ENCODE measurements at regions not wholly inside any gene's neighbourhood (a gene's known extent, or its start where the extent isn't known, plus 50 kb on each side); places are given as distances from the start of the nearest gene placed in this dataset.
A peak's percentile ranks its signal among the peaks of the same experiment; 100 is the strongest.

DNA sequence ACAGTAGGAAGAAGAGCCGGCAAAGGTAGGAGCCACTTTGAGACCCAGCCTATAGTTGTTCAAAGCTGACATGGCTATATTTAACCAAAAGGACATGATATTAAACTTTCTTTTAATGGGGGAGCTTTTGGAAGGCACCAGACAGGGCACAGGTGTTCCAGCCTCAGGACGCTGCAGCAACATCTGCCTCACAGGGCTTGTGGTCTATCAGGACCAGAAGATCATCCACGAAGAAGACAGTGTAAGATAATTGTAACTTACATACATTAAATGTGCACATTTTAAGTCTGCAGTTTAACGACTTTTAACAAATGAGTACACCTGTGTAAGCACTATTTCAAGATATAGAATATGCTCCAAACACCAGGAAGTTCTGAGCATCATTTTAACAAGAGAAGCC is 168.2 kb upstream of the PMEPA1 start:
- DNase-seq (ENCODE audit: low spot score), result no peak

DNA sequence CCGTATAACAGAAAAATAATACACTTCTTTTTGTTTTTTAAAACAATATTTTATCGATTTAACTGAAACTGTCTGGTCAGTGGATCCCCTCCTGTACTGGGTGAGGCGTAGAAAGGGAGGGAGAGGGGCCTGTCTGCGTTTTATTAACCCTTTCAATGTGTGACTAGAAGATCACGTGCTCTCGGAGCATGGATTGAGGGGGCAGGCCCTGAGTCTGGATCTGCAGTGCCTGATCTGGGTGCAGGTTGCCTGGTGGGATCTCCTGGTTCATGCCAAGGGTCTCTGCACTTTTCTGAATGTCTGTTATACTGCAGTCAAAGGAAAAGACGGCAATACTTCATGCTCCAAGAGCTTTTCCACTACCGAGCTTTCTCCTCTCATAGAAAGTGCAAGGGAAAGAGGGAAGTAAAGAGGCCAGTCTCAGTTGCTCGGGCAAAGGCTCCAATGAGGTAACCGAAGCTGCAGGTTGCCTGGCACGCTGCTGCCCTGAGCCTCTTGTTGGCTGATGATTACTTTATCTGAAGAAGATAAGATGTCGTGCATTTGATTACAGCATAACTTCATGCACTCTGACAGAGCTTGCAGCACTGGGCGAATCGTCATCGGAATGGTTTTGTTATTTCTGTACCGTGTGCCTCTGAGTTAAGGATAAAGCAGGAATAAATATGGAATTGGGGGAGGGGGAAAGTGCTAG is 167.5 kb upstream of the PMEPA1 start:
- DNase-seq (ENCODE audit: low spot score), result peak; percentile 47

DNA sequence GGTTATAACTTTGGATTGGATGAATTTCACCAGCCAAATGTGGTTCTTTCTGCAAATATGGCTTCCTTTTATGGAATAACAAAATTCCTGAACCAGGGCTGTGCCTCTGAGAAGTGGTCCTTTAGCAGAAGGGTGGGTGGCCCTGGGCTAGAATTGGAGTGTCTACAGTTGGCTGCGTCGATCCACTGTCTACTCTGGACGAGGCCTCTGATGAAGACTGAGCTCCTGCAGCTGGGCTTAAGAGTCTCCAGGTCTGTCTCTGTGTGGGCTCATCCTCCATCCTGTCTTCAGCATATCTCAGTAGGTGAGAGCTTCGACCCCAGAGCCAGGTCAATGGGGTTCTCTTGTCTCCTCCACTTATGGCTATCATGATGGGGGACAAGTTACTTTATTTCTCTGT is 166.3 kb upstream of the PMEPA1 start:
- peak; percentile 30 for DNase-seq (ENCODE audit: low spot score)

DNA sequence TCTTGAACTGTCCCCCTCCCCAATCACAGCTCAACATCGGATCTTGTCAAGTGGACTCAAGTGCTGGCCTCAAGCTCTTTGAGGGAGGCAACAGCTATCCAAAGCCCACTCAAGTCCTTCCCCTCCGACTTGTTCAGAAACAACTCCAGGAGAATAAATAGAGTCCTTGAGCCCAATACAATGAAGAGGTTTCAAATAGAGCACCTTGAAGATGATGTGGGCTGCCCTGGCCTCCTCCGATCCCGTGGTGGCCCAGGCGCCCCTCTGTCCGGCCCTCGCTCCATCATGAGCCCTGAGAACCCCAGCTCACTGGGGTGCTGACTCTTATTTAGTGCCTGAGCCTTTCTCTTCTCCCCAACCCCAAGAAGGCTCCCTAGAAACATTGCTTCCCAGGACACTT is 164.3 kb upstream of the PMEPA1 start:
- DNase-seq (ENCODE audit: low spot score), result no peak

DNA sequence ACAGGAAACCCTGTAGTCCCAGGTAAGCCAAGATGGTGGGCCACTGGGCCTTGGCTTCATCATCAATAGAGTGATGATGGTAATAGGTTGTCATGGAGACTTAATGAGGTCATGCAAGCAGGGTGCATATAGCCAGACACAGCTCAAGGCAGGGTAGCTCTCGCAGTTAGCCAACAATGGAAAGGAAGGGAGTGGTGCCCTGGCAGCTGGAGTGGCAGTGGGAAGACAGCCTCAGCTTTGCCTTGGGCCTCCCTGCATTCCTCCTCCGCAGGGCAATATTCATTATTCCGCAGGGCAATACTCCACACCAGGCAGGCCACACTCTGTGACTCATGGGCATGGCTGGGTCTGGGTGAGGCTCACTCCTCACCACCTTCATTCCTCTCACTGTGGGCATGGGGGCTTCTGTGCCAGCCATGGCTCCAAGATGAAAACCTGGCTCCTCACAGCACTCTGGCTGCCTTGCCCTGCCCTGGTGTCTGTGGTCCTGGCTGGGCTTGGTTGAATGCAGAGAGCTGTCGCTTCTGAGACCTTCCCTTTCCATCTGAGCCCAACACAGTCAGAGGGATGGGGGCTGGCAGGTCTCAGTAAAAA is 163.1 kb upstream of the PMEPA1 start:
- no peak for DNase-seq (ENCODE audit: low spot score)

DNA sequence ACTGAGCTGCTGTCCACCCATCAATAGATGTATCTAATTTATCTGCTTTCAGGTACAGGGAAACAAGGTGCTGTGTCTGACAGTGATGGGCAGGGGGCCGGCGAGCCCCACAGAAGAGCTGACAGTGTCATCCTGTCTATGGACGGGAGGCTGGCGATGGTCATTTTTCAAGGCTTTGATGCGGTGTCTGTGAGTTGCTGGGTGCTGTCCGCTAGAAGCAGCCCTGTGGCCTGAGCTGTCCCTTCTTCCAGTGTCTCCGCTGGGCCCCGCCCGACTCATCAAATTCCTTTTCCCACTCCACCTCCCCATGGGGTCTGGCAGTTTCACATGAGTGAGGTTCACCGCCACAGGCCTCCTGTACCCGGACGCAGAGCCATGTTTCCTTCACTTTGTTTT is 161.4 kb upstream of the PMEPA1 start:
- peak; percentile 51 for DNase-seq (ENCODE audit: low spot score)

DNA sequence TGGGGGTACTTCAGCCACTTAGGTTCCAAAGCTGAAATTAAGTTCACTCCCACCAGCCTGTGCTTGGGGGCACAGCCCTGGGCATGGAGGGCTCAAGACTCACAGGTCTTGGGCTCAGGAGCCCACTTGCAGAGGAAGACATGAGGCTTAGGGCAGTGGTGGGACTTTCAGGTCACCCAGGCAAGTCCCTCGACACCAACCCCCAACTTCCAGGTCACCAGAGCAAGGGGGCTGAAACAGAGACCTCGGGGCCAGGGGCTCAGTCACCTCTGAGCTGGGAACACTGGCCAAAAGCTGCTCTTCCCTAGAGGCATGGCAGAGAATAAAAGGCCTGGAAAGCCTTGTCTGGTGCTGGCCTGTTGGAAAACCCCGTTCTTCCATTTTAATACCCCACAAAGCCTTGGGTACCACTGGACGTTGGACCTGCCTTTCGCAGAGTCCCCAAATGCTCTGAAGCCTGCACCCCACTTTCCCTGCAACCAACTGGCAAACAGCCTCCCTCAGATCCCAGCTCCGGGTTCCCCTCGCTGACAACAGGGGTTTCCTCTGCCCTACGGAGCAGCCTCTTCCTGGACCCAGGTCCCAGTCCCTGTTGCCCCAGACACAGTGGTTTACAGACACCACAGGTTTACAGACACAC is 160.9 kb upstream of the PMEPA1 start:
- peak; percentile 38 for DNase-seq (ENCODE audit: low spot score)

DNA sequence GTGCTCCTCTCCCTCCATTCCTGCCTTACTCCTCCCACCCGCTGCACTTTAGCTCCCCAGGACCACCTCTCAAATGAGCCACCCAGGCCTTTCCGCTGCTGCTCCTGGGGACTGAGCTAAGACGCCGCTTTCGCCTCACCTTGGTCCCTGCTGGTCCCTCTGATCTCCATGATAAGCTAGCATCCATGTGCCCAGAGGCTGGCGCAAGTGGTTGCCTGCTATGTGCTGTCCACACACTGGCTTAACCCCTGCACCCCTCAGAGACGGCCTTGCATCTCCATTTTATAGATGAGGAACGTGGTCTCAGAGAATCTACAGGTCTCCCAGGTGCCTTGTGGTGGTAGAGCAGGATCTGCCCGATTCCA is 160.1 kb upstream of the PMEPA1 start:
- DNase-seq (ENCODE audit: low spot score), result peak; percentile 37

DNA sequence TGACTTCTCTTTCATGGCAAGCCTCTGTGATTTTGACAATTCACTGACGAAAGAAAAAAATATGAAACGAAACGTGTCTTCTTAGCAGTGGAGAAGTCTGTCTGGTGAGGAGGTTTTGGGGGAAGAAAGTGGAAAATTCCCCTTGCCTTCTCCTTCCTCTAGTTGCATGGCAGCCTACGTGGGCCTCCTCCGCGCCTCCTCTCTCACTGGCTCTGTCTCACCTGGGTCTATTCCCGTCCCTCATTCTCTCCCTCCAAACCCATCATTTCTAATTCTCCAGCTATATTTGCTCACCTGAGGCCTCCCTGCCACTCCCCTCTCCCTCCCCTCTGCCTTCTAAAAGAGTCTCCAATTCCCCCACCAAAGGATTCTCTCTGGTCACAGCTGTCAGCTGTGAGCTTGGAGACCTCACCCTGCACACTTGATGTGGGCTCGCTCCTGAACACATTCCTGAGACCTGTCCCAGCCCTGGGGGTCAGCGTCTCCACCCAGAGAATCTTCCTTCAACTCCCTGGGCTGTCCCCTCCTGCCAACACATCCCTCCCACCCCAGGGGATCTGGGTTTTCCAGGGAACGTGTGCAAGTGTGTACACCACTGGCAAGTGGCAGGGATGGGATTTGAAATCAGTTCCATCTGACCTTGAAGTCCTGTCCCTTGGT is 159.6 kb upstream of the PMEPA1 start:
- DNase-seq (ENCODE audit: low spot score), result peak; percentile 20

DNA sequence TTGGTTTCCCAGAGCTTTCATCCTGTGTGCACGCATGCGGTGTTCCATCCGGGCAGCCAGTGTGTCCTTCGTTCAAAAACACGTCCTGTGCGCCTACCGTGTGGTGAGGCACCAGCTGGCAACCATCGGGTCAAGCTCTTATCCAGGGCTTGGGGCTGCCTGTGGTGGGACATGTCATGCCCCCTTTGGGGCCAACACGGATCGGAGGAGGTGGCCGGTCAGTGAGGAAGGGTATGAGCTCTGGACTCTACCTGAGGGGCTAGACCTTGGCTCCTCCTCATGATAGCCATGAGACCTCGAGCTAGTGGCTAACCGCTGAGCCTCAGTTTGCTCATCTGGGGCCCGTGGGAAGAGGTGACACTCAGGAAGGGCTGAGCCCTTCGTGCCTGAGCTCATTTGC is 158.5 kb upstream of the PMEPA1 start:
- DNase-seq (ENCODE audit: low spot score), result peak; percentile 30

DNA sequence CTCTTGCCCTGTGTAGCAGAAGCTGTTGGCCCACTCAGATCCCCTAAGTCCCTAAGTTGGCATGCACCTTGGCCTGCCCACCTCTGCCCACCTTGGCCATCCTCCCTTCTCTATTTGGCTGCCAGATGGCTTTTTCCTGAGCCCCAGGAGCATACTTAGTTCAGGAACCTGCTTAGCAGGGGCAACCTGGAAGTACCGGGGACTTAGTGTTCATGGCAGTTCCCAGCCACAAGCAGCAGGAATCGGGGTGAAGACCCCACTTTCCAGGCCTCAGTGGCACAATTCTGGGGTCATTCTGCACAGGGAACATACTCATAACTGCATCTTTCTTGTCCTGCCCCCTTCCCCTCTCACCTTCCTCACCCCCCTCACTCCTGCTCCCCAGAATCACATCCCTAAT is 158.0 kb upstream of the PMEPA1 start:
- peak; percentile 36 for DNase-seq (ENCODE audit: low spot score)

DNA sequence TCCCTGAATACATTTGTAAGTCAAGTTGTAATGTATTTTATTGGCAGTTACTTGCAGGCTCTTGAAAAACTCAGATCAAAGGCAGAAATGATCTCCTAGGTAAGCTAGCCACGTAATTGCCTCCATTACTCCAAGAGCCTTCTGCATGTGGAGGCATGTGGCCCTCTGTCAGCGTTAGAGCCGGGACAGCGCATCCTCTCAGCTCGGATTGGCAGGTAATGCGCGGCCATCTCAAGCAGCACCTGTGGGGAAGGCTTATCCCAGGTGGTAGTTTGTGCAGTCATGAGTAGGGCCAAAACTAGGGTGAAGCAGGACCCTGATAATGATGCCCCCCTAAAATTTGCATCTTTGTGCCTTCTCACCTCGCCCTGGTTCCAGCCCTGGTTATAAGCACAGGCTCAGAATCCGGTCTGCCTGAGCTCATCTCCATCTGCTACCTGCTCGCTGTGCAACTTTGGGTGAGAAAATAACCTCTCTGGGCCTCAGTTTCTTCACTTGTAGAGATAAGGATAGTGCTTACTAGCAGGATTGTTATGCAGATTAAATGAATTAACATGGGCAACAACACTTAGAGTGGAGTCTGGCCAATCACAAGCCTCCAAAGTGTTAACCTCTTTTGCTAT is 157.5 kb upstream of the PMEPA1 start:
- peak; percentile 22 for DNase-seq (ENCODE audit: low spot score)

DNA sequence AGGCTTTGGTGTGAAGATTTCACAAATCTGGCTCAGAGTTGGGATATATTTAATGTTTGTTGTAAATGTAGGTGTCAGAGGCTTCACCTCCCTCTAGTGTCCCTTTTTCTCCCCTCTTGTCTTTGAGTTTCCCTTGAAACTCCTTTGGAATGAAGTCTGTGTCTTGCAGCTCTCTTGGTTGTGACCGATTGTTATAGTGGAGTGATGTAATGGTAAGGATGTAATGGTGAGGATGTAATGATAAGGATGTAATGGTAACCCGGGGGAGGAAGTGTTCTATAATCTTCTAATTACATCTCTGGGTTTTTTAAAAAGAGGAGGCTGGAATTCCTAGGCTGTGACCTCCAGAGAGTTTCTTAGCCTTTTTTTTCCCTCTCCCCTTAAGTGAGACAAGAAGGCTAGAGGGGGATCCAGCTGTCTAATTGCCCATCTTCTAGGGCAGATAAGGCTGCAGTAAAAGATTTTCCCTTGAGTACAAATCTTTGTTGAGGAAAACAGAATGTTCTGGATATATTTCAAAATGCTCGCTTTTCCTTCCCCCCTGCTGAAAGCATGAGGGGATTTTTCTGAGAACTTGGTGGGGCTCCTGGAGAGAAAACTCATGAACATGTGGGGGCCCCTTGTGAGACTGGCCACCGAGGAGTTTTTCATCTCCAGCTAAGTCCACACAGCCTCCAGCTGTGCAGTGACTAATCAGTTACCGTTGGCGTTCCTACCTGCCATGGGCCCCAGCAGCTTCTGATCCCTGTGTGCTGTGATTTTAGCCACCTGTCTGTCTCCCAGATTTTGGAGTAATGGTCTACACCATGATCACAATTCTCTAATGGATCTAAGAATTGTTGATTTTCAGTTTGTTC is 156.7 kb upstream of the PMEPA1 start:
- DNase-seq (ENCODE audit: low spot score), result peak; percentile 46

DNA sequence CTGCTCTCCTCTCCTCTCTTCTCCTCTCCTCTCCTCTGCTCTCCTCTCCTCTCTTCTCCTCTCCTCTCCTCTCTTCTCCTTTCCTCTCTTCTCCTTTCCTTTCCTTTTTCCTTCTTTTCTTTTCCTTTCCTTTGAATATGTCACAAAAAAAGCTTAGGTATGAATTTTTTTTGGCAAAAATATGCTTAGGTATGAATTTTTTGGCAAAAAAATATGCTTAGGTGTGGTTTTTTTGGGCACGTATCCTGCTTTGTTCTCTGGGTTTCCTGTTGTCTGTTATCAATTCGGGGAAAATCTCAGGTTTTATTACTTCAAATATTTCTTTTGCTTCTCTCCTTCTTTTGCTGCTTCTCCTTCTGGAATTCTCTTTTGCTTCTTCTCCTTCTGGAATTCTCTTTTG is 155.5 kb upstream of the PMEPA1 start:
- no peak for DNase-seq (ENCODE audit: low spot score)

DNA sequence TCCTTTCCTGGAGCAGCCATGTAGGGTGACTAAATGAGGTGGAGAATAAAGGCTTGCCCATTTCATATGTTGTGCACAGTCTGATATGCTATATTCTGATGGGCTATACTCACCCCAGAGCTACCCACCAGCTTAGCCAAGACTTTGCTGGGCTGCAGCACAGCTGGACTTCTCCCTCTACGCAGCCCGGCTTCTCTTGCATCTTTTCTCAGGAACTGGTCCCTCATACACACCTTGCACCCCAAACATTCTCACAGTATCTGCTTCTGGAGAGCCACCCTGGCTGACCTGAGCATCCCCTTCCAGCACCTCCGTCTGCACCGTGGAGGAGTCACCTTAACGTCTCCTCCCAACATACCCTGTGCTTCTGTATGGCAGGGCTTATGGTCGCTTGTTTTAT is 150.8 kb upstream of the PMEPA1 start:
- DNase-seq (ENCODE audit: low spot score), result peak; percentile 31

DNA sequence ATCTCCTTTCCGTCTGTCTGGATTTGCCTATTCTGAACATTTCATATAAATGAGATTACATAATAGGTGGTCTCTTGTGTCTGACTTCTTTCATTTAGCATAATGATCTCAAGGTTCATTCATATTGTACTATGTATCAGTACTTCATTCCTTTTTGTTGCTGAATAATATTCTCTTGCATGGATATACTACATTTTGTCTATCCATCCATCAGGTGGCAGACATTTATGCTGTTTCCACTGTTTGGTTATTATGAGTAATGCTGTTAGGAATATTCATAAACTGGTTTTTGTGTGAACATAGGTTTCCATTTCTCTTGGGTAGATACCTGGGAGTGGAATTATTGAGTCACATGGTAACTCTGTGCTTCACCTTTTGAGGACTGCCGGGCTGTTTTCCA is 148.2 kb upstream of the PMEPA1 start:
- no peak for DNase-seq (ENCODE audit: low spot score)

DNA sequence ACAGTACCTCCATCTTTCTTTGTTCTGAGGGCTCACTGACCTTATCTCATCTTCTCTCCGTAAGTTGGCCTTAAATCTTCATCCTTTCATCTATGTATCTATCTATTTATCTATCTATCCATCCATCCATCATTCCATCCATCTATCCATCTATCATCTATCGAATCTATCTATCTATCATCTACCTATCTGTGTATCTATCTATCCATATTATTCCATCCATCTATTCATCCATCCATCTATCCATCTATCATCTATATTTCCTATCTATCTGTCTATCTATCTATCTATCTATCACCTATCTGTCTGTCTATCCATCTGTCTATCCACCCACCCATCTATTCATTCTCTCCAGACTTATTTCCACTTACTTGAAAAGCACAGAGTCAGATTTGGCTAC is 147.3 kb upstream of the PMEPA1 start:
- no peak for DNase-seq (ENCODE audit: low spot score)

DNA sequence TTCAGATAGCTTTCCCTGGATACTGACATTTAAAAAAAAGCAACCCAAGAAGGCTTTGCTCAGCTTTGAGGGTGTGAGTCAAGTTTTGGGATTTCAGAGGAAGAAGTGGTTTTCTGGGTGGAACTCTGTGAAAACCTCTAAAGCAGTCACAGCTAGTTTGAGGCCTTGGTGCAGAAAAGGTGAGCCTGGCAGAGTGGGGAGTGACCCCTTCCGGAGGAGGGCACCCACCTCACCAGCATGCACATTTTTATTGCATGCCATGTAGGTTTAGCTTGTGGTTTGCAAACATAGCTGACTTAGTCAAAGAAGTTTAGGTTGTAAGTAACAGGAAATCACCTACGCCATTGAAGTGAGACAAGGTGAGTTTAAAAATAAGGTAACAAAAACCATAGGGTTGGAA is 146.8 kb upstream of the PMEPA1 start:
- DNase-seq (ENCODE audit: low spot score), result no peak

DNA sequence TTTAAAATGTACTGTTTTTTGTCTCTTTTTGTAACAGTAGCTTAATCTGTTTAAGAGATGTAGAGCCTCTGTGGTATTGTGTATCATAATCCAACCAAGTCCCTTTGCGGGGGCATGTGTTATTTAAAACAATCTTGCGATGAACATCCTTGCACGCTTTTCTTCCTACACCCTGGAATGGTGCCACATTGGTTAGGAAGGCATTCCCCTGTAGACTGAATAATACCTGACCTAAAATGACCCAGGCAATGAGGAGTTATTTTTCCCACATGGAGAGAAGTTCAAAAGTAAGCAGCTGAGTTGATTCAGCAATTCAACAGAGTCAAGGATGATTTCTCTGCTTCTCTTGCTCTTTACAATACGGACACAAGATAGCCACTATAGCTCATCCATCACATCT is 142.0 kb upstream of the PMEPA1 start:
- no peak for DNase-seq (ENCODE audit: low spot score)

DNA sequence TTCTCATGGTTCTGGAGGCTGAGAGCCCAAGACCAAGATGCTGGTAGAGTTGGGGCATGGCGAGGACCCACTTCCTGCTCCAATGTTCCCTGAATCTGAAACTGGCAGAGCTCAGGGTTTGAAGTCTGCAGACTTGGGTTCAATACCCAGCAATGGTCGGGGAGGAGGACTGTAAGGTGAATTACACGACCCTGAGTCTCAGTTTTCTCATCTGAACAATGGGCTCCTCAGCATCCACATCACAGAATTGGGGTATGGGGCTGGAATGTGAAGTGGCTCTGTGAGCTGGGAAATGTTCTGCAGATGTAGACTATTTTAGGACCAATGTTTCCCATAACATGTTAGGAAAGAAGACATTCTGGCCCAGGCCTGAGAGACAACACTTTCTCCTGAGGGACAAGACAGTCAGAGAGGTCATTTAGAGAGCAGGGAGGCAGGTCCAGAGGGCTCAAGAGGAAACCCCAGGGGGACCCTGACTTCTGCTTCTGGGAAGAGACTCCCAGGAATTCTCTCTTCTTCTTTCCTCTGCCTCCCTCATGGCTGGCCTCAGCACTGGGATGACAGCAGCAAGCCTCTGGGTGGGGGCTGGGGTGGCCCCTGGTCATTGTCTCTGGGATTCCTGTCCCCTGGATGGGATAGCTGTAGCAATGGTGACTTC is 141.3 kb upstream of the PMEPA1 start:
- peak; percentile 22 for DNase-seq (ENCODE audit: low spot score)

DNA sequence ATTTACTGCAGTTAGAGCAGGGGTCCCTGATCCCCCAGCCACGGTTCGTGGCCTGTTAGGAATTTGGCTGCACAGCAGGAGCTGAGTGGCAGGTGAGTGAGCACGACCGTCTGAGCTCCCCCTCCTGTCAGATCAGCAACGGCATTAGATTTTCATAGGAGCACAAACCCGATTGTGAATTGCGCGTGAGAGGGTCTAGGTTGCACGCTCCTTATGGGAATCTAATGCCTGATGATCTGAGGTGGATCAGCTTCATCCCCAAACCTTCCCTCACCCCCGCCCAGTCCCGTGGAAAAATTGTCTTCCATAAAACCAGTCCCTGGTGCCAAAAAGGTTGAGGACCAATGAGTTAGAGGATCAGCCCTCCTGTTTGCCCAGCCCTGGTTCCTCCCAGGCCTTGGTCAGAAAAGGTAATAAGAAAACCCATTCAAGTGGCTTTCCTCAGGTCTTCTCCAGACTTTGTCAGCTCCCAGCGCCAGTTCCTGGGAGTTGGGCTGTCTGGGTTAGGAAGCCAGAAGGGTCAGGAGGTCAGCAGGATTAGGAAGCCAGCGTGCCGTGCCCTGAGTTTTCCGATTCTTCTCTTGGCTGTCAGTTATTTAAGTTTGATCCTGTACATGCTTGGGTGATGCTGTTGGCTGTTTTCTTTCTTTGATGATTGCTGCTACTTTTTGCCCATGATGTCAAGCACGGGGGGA is 139.9 kb upstream of the PMEPA1 start:
- DNase-seq (ENCODE audit: low spot score), result peak; percentile 14

All from left forelimb (tissue), 1 donor.